A549 (cell line): ENCODE measurements at regions not wholly inside any gene's neighbourhood (a gene's known extent, or its start where the extent isn't known, plus 50 kb on each side); places are given as distances from the start of the nearest gene placed in this dataset.

Experiments
- ATAC-seq, 2 experiments: fragments of 200-7000 bp in 1 of 2; fragments of >200 bp in 1 of 2; cut with Nextera tagmentation in 1 of 2; cut with Tn5 transposase in 1 of 2; 3 replicates each; pipeline versions ENCODE4 v1.8.0 to v1.9.1; 2018 to 2020; ENCODE audit warnings: mild to moderate bottlenecking in 1 of 2, moderate library complexity in 1 of 2
- CTCF ChIA-PET: fragments of 300-600 bp; sonication (Branson Sonifier 250); formaldehyde crosslinking; extraction: SDS; loops from one replicate; lab custom pipeline; 2021; ENCODE audit warnings: antibody characterized with exemption, inconsistent platforms; lab: Yijun Ruan, JAX
- POLR2A ChIA-PET: fragments of 350-600 bp; formaldehyde crosslinking; extraction: SDS; loops from one replicate; lab custom pipeline; 2021; ENCODE audit warnings: antibody characterized with exemption, inconsistent platforms; lab: Yijun Ruan, JAX
- DNase-seq, 2 experiments: peaks; one replicate each; pipeline versions ENCODE4 v3.0.0 to v3.0.0-alpha.2; 2011 to 2016; ENCODE audit warnings: low read depth in 1 of 2, low spot score in 1 of 2
- FAIRE-seq: peaks from 2 replicates; lab custom pipeline; 2011; peaks lifted over from hg19 to GRCh38; lab: Jason Lieb, UNC
- H3K27ac ChIP-seq, 2 experiments: fragments of >200 bp; sonication (Bioruptor Twin); formaldehyde crosslinking; 3 replicates each; pipeline ENCODE4 v1.5.1; 2016 to 2017
- H3K4me1 ChIP-seq: fragments of >200 bp; sonication (Bioruptor Twin); formaldehyde crosslinking; 3 replicates; pipeline ENCODE4 v1.6.1; 2016
- H3K4me2 ChIP-seq: fragments of >200 bp; sonication (Bioruptor Twin); formaldehyde crosslinking; 3 replicates; pipeline ENCODE4 v1.6.1; 2016
- H3K4me3 ChIP-seq: fragments of >200 bp; sonication (Bioruptor Twin); formaldehyde crosslinking; 3 replicates; pipeline ENCODE4 v1.5.1; 2016
- H3K9me3 ChIP-seq: fragments of >200 bp; sonication (Bioruptor Twin); formaldehyde crosslinking; 3 replicates; pipeline ENCODE4 v1.6.1; 2016
- ATOH8 ChIP-seq: fragments of 250-450 bp; sonication (Bioruptor Pico); IDR thresholded peaks from 2 replicates; pipeline ENCODE4 v1.5.0; 2020; ENCODE audit warnings: low read depth, mild to moderate bottlenecking, moderate library complexity
- BCL3 ChIP-seq: fragments of >200 bp; sonication (Bioruptor Twin); formaldehyde crosslinking; IDR thresholded peaks from 3 replicates; pipeline ENCODE4 v1.6.1; 2016
- CBX2 ChIP-seq: fragments of 200-600 bp; sonication (generic); IDR thresholded peaks from 2 replicates; pipeline ENCODE4 v1.6.1; 2016; ENCODE audit warnings: low read depth, mild to moderate bottlenecking, borderline replicate concordance
- E2F6 ChIP-seq: IDR thresholded peaks from 2 replicates; pipeline ENCODE4 v1.6.1; 2012; ENCODE audit warnings: low read depth, borderline replicate concordance
- EHF ChIP-seq: fragments of 250-450 bp; sonication (Bioruptor Pico); IDR thresholded peaks from 2 replicates; pipeline ENCODE4 v1.5.0; 2020; ENCODE audit warnings: mild to moderate bottlenecking
- EHMT2 ChIP-seq: fragments of 200-600 bp; sonication (generic); IDR thresholded peaks from 2 replicates; pipeline ENCODE4 v1.6.1; 2016; ENCODE audit warnings: antibody characterized with exemption, low read depth, mild to moderate bottlenecking, moderate library complexity
- ELK1 ChIP-seq: fragments of 150-350 bp; IDR thresholded peaks from 2 replicates; pipeline ENCODE4 v1.6.1; 2014; ENCODE audit warnings: low read depth, mild to moderate bottlenecking, low read length
- FOXS1 ChIP-seq: fragments of 250-450 bp; sonication (Bioruptor Pico); IDR thresholded peaks from 2 replicates; pipeline ENCODE4 v1.5.0; 2020; ENCODE audit warnings: mild to moderate bottlenecking, moderate library complexity
- HEYL ChIP-seq: fragments of 250-450 bp; sonication (Bioruptor Pico); IDR thresholded peaks from 2 replicates; pipeline ENCODE4 v1.8.0; 2021; ENCODE audit warnings: mild to moderate bottlenecking, moderate library complexity
- HOXA7 ChIP-seq: fragments of 250-450 bp; sonication (Bioruptor Pico); IDR thresholded peaks from 2 replicates; pipeline ENCODE4 v1.5.0; 2020; ENCODE audit warnings: mild to moderate bottlenecking, moderate library complexity
- HOXB13 ChIP-seq: fragments of 250-450 bp; sonication (Bioruptor Pico); IDR thresholded peaks from 2 replicates; pipeline ENCODE4 v1.5.0; 2020; ENCODE audit warnings: low read depth, mild to moderate bottlenecking, moderate library complexity
- HOXB5 ChIP-seq: fragments of 250-450 bp; sonication (Bioruptor Pico); IDR thresholded peaks from 2 replicates; pipeline ENCODE4 v1.5.0; 2020; ENCODE audit warnings: mild to moderate bottlenecking, moderate library complexity
- JUN ChIP-seq, 2 experiments: fragments of >200 bp; sonication (Bioruptor Twin); formaldehyde crosslinking; IDR thresholded peaks; 2 replicates in 1 of 2; 3 replicates in 1 of 2; pipeline ENCODE4 v1.6.1; 2016 to 2017
- KDM1A ChIP-seq: fragments of 200-600 bp; sonication (generic); IDR thresholded peaks from 2 replicates; pipeline ENCODE4 v1.6.1; 2016; ENCODE audit warnings: low read depth, mild to moderate bottlenecking
- KDM5A ChIP-seq: fragments of 200-600 bp; sonication (generic); IDR thresholded peaks from 2 replicates; pipeline ENCODE4 v1.6.1; 2016; ENCODE audit warnings: antibody characterized with exemption, mild to moderate bottlenecking
- MAX ChIP-seq: IDR thresholded peaks from 2 replicates; pipeline ENCODE4 v1.6.1; 2012
- NPAS2 ChIP-seq: fragments of 250-450 bp; sonication (Bioruptor Pico); IDR thresholded peaks from 2 replicates; pipeline ENCODE4 v1.8.0; 2022; ENCODE audit warnings: mild to moderate bottlenecking, moderate library complexity, borderline replicate concordance
- NR3C1 ChIP-seq: fragments of >200 bp; sonication (Bioruptor Twin); formaldehyde crosslinking; IDR thresholded peaks from 3 replicates; pipeline ENCODE4 v1.6.1; 2017
- PBX3 ChIP-seq: IDR thresholded peaks from 2 replicates; pipeline ENCODE4 v1.6.1; 2012
- POLR2AphosphoS2 ChIP-seq: conservative IDR thresholded peaks from 2 replicates; pipeline ENCODE4 v1.6.1; 2012; ENCODE audit warnings: low read length, improper control_type of control experiment, inconsistent platforms
- RARB ChIP-seq: fragments of 250-450 bp; sonication (Bioruptor Pico); IDR thresholded peaks from 2 replicates; pipeline ENCODE4 v1.8.0; 2021; ENCODE audit warnings: mild to moderate bottlenecking, moderate library complexity
- RCOR1 ChIP-seq: fragments of 150-350 bp; IDR thresholded peaks from 2 replicates; pipeline ENCODE4 v1.6.1; 2014; ENCODE audit warnings: antibody characterized with exemption, low read length, low read depth
- SMC3 ChIP-seq: fragments of >200 bp; sonication (Bioruptor Twin); formaldehyde crosslinking; IDR thresholded peaks from 3 replicates; pipeline ENCODE4 v1.6.1; 2018; ENCODE audit warnings: inconsistent platforms
- TP53 ChIP-seq: fragments of 250-450 bp; sonication (Bioruptor Pico); IDR thresholded peaks from 2 replicates; pipeline ENCODE4 v1.5.0; 2021; ENCODE audit warnings: mild to moderate bottlenecking, moderate library complexity
- ZC3H11A ChIP-seq: fragments of 450-650 bp; IDR thresholded peaks from 2 replicates; pipeline ENCODE4 v1.6.1; 2014; ENCODE audit warnings: antibody characterized with exemption, mild to moderate bottlenecking
- ZNF302 ChIP-seq: fragments of 250-450 bp; sonication (Bioruptor Pico); IDR thresholded peaks from 2 replicates; pipeline ENCODE4 v1.9.0; 2021; ENCODE audit warnings: inconsistent platforms, mild to moderate bottlenecking, moderate library complexity
- ZSCAN20 ChIP-seq: fragments of 250-450 bp; sonication (Bioruptor Pico); IDR thresholded peaks from 2 replicates; pipeline ENCODE4 v1.8.0; 2022; ENCODE audit warnings: mild to moderate bottlenecking, moderate library complexity
- WGBS: methylation state at CpG from one replicate; pipeline ENCODE4 v1.1.6; 2017; ENCODE audit errors: missing lambda C conversion rate; 5-methylcytosine and 5-hydroxymethylcytosine counted together

- no peak for TF ChIP-seq E2F6
- no peak for TF ChIP-seq MAX
- TF ChIP-seq TP53 (CRISPR knock-in tag) = no peak
Observed at GRCh38 chr5:133866903-133867245, 101.6 kb downstream of the C5orf15 start (continued).

GRCh38 chr5:133866160-133866902, 102.1 kb downstream of the C5orf15 start:
- 80% methylated on average over 11 of the region's 12 CpGs for WGBS
- Histone ChIP-seq H3K9me3 (no peaks in the 10 kb centered on the region), H3K27ac (no peak overlapping the region), H3K4me3 (no peak overlapping the region)
- ATAC-seq (no peak), FAIRE-seq (no peak)
- CTCF ChIA-PET = interaction anchor here (0.8 to 1.5 kb wide), 3 partner anchors 12 to 442 kb away, joined by 3 to 5 read pairs (median 5); no protein-coding TSS in a partner anchor
- TF ChIP-seq CBX2 (no peak), ZC3H11A (no peak), SMC3 (no peak), HOXB5 (CRISPR knock-in tag) (no peak), RCOR1 (no peak), FOXS1 (CRISPR knock-in tag) (no peak), NR3C1 (no peak), KDM5A (no peak)
- TF ChIP-seq, all 56 proteins: peak for 0
- Histone ChIP-seq H3K4me2 (no peak overlapping the region), H3K4me1 (0 out of 3 replicates have a peak, but pooled peaks cover 6% of the 10 kb centered on the region)
- DNase-seq = no peak
- POLR2A ChIA-PET = no interaction called here

GRCh38 chr5:133865113-133865512, 103.3 kb downstream of the C5orf15 start:
- DNase-seq = no peak
- no peak overlapping the region for H3K4me2 ChIP-seq
- WGBS = 61% methylated on average over 5 of the region's 5 CpGs
- no peak for ATAC-seq
- no peak overlapping the region for H3K27ac ChIP-seq
- no peak overlapping the region for H3K4me3 ChIP-seq
- ChIA-PET CTCF (no interaction called here), POLR2A (no interaction called here)
- TF ChIP-seq HOXB13 (CRISPR knock-in tag) = no peak
- no peak for TF ChIP-seq ZNF302
- no peak for TF ChIP-seq ELK1
- TF ChIP-seq KDM1A = no peak
- no peak for TF ChIP-seq ATOH8 (CRISPR knock-in tag)
- TF ChIP-seq ZSCAN20 = no peak
- TF ChIP-seq TP53 (CRISPR knock-in tag) = no peak
- TF ChIP-seq HOXB5 (CRISPR knock-in tag) = no peak
- TF ChIP-seq RARB (CRISPR knock-in tag) = no peak
- no peaks in the 10 kb centered on the region for H3K9me3 ChIP-seq
- H3K4me1 ChIP-seq = 0 out of 3 replicates have a peak, but pooled peaks cover 6% of the 10 kb centered on the region
- no peak for FAIRE-seq

- FAIRE-seq (no peak), ATAC-seq (no peak), DNase-seq (no peak)
- Histone ChIP-seq H3K27ac (no peak overlapping the region), H3K4me1 (0 out of 3 replicates have a peak, but pooled peaks cover 6% of the 10 kb centered on the region), H3K4me2 (no peak overlapping the region), H3K9me3 (no peaks in the 10 kb centered on the region), H3K4me3 (no peak overlapping the region)
- ChIA-PET CTCF (no interaction called here), POLR2A (no interaction called here)
- 71% methylated on average over 5 of the region's 5 CpGs for WGBS
- TF ChIP-seq HEYL (CRISPR knock-in tag) (no peak), MAX (no peak), HOXA7 (CRISPR knock-in tag) (no peak), KDM5A (no peak), BCL3 (no peak), POLR2AphosphoS2 (no peak), ZSCAN20 (no peak), CBX2 (no peak), FOXS1 (CRISPR knock-in tag) (no peak), NPAS2 (CRISPR knock-in tag) (no peak), JUN (IDR thresholded peaks at IDR 0.05) (no peak), EHF (no peak), PBX3 (no peak), EHMT2 (no peak)
Observed at GRCh38 chr5:133864711-133865110, 103.7 kb downstream of the C5orf15 start.
